AG04450 (cell line): ENCODE measurements at regions not wholly inside any gene's neighbourhood (a gene's known extent, or its start where the extent isn't known, plus 50 kb on each side); places are given as distances from the start of the nearest gene placed in this dataset.
A peak's percentile ranks its signal among the peaks of the same experiment; 100 is the strongest.

Source experiments
- CTCF ChIA-PET: fragments of 300-600, 350-600 bp; formaldehyde crosslinking; extraction: SDS; loops from one replicate; lab custom pipeline; 2022; ENCODE audit warnings: antibody characterized with exemption, inconsistent platforms; lab: Charles Lee
- POLR2A ChIA-PET: fragments of 350-600 bp; formaldehyde crosslinking; extraction: SDS; loops from one replicate; lab custom pipeline; 2021; ENCODE audit warnings: antibody characterized with exemption, inconsistent platforms; lab: Yijun Ruan, JAX
- DNase-seq: peaks from one replicate; pipeline ENCODE4 v3.0.0-alpha.2; 2011; ENCODE audit warnings: low read depth, low spot score
- H3K27ac ChIP-seq: one replicate; pipeline ENCODE4 v1.5.1; 2012; ENCODE audit warnings: low read depth, low read length, control low read depth
- H3K27me3 ChIP-seq: one replicate; pipeline ENCODE4 v1.6.0; 2012; ENCODE audit warnings: low read length; ENCODE audit not compliant: control insufficient read depth, insufficient read depth
- H3K4me3 ChIP-seq: 2 replicates; pipeline ENCODE4 v1.5.1; 2011; ENCODE audit warnings: mild to moderate bottlenecking, low read depth, low read length, control low read depth
- H3K9me3 ChIP-seq: 2 replicates; pipeline ENCODE4 v1.5.1; 2012; ENCODE audit warnings: low read length; ENCODE audit not compliant: control insufficient read depth, insufficient read depth
- TF ChIP-seq, protein P1 (sequence below): IDR thresholded peaks from 2 replicates; pipeline ENCODE4 v1.5.1; 2011; ENCODE audit warnings: low read depth, low read length, control low read depth, inconsistent platforms

- ChIA-PET POLR2A (no interaction called here), CTCF (interaction anchor here (0.7 to 4.6 kb wide), 10 partner anchors 11 to 282 kb away, joined by 3 to 56 read pairs (median 4); no protein-coding TSS in a partner anchor)
- Histone ChIP-seq H3K27ac (no peak overlapping the region), H3K9me3 (no peaks in the 10 kb centered on the region), H3K4me3 (no peak overlapping the region), H3K27me3 (no peaks in the 10 kb centered on the region)
- TF ChIP-seq, protein P1, sequence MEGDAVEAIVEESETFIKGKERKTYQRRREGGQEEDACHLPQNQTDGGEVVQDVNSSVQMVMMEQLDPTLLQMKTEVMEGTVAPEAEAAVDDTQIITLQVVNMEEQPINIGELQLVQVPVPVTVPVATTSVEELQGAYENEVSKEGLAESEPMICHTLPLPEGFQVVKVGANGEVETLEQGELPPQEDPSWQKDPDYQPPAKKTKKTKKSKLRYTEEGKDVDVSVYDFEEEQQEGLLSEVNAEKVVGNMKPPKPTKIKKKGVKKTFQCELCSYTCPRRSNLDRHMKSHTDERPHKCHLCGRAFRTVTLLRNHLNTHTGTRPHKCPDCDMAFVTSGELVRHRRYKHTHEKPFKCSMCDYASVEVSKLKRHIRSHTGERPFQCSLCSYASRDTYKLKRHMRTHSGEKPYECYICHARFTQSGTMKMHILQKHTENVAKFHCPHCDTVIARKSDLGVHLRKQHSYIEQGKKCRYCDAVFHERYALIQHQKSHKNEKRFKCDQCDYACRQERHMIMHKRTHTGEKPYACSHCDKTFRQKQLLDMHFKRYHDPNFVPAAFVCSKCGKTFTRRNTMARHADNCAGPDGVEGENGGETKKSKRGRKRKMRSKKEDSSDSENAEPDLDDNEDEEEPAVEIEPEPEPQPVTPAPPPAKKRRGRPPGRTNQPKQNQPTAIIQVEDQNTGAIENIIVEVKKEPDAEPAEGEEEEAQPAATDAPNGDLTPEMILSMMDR: peak; percentile 55
- no peak for DNase-seq
These were observed 1295.8 kb upstream of the TENM3 start for GRCh38 chr4:180947425-180947824.

GRCh38 chr4:180949424-180950213 lies 1293.6 kb upstream of the TENM3 start:
- POLR2A ChIA-PET: no interaction called here
- TF ChIP-seq, protein P1: no peak
- Histone ChIP-seq H3K9me3 (no peaks in the 10 kb centered on the region), H3K4me3 (no peak overlapping the region), H3K27ac (no peak overlapping the region), H3K27me3 (no peaks in the 10 kb centered on the region)
- CTCF ChIA-PET: interaction anchor here (0.9 to 4.6 kb wide), 4 partner anchors 121 to 284 kb away, joined by 3 to 56 read pairs (median 8); no protein-coding TSS in a partner anchor
- no peak for DNase-seq

GRCh38 chr4:180950377-180950776 lies 1292.8 kb upstream of the TENM3 start:
- DNase-seq: no peak
- ChIA-PET POLR2A (no interaction called here), CTCF (interaction anchor here (0.9 to 2.2 kb wide), 3 partner anchors 122 to 284 kb away, joined by 3 to 12 read pairs (median 4); no protein-coding TSS in a partner anchor)

DNA sequence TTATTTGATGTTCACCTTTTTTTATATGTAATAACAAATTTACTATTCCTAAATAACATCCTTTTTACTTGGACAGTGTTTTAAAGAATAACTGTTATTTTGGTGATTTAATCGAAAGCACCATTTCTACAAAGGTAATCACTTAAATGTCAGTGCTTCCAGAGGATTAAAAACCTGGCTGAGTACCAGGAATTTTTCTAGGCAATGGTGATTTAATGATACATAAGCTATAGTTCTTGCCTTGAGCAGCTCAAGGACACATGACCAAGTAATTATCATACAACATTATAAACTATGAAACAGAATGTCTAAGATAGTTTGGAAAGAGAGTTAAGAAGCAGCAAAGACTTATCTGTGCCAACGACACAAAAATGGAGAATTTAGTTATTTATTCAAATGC lies 1291.9 kb upstream of the TENM3 start:
- Histone ChIP-seq H3K27me3 (no peaks in the 10 kb centered on the region), H3K27ac (no peak overlapping the region), H3K4me3 (no peak overlapping the region), H3K9me3 (no peaks in the 10 kb centered on the region)
- ChIA-PET POLR2A (no interaction called here), CTCF (interaction anchor here (1.0 to 2.2 kb wide), 2 partner anchors 42 to 285 kb away, joined by 3 to 12 read pairs; no protein-coding TSS in a partner anchor)
- DNase-seq: no peak
- TF ChIP-seq, protein P1: no peak

More at GRCh38 chr4:180950377-180950776, 1292.8 kb upstream of the TENM3 start:
- TF ChIP-seq, protein P1: no peak
- Histone ChIP-seq H3K9me3 (no peaks in the 10 kb centered on the region), H3K4me3 (no peak overlapping the region), H3K27me3 (no peaks in the 10 kb centered on the region), H3K27ac (no peak overlapping the region)

GRCh38 chr4:180953572-180953971 lies 1289.6 kb upstream of the TENM3 start:
- POLR2A ChIA-PET: no interaction called here
- CTCF ChIA-PET: interaction anchor here (0.6 to 2.1 kb wide), 8 partner anchors 8 to 289 kb away, joined by 3 to 12 read pairs (median 4); no protein-coding TSS in a partner anchor

More at GRCh38 chr4:180953572-180953971, 1289.6 kb upstream of the TENM3 start:
- Histone ChIP-seq H3K27ac (no peak overlapping the region), H3K4me3 (no peak overlapping the region), H3K27me3 (no peaks in the 10 kb centered on the region), H3K9me3 (no peaks in the 10 kb centered on the region)
- no peak for DNase-seq
- TF ChIP-seq, protein P1: peak; percentile 56
